Loucy (cell line): ENCODE measurements at regions not wholly inside any gene's neighbourhood (a gene's known extent, or its start where the extent isn't known, plus 50 kb on each side); places are given as distances from the start of the nearest gene placed in this dataset.

Experiments used
- CTCF ChIP-seq: fragments of 200-600 bp; sonication (generic); conservative IDR thresholded peaks from 2 replicates; pipeline ENCODE4 v1.5.1; 2014; ENCODE audit warnings: mild to moderate bottlenecking, antibody characterized with exemption, low read length
- EZH2phosphoT487 ChIP-seq: fragments of 200-600 bp; IDR thresholded peaks from 2 replicates; pipeline ENCODE4 v1.6.1; 2018; ENCODE audit warnings: antibody characterized with exemption, mild to moderate bottlenecking, moderate library complexity, borderline replicate concordance

GRCh38 chr2:54403512-54404238 is 52.5 kb upstream of the SPTBN1 start:
- no peak for TF ChIP-seq CTCF
- no peak for TF ChIP-seq EZH2phosphoT487
